ENCODE measurements at regions not wholly inside any gene's neighbourhood (a gene's known extent, or its start where the extent isn't known, plus 50 kb on each side); places are given as distances from the start of the nearest gene placed in this dataset.

GRCh38 chr5:36755920-36756488 is 120.6 kb upstream of the NIPBL start:
- no peak for TF ChIP-seq EZH2 (IDR thresholded peaks at IDR 0.05; ENCODE audit: borderline replicate concordance, low read length)
- TF ChIP-seq, protein P1, sequence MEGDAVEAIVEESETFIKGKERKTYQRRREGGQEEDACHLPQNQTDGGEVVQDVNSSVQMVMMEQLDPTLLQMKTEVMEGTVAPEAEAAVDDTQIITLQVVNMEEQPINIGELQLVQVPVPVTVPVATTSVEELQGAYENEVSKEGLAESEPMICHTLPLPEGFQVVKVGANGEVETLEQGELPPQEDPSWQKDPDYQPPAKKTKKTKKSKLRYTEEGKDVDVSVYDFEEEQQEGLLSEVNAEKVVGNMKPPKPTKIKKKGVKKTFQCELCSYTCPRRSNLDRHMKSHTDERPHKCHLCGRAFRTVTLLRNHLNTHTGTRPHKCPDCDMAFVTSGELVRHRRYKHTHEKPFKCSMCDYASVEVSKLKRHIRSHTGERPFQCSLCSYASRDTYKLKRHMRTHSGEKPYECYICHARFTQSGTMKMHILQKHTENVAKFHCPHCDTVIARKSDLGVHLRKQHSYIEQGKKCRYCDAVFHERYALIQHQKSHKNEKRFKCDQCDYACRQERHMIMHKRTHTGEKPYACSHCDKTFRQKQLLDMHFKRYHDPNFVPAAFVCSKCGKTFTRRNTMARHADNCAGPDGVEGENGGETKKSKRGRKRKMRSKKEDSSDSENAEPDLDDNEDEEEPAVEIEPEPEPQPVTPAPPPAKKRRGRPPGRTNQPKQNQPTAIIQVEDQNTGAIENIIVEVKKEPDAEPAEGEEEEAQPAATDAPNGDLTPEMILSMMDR (IDR thresholded peaks at IDR 0.05; ENCODE audit: low read length) = no peak
